ENCODE measurements at regions not wholly inside any gene's neighbourhood (a gene's known extent, or its start where the extent isn't known, plus 50 kb on each side); places are given as distances from the start of the nearest gene placed in this dataset.

DNA sequence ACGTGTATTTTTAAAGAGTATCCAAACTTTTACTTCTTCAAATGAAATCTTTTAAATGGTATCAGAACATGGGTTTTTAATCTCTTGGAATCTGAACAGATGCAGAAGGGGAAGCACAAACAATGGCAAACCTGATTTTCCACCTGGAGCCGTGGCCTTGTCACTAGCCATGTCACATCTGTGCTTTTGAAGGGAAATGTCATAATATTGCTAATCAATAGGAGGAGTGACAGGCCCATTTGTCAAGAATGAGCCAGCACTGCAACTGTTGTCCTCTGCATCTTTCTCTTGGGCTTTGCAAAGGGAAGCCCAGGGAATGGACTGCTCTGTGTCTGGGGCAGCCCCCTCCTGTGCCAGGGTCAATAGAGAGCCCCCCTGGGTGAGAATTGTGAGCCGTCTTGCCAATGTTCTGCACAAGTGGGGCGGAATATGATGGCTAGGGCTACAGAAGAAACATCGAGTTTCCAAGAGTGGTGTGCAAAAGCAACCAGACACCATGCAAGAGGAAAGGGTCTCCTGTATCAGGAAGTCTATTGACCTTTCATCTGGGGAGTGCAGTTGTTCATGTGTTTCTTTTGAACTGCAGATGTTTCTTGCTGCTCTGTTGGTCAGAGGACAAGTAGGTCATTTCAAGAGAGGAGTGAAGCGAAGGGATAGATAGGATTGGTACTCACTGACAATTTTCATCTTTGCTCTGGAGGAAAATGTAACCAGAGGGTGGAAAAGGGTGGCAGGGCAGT lies 181.8 kb upstream of the NPVF start:
- Histone ChIP-seq H3K9me2 (ENCODE audit: insufficient read depth) (no peaks in the 10 kb centered on the region), H3K79me2 (ENCODE audit: insufficient read depth, low read length) (no peaks in the 10 kb centered on the region), H3K27me3 (ENCODE audit: insufficient read depth, low read length) (peaks cover 46% of the 10 kb centered on the region; the same call in 1 of the 2 replicates), H3K4me3 (replicated peaks in 1 of 2; ENCODE audit: low read depth in 1 of 2, low read length in 2 of 2) (no peak overlapping the region), H3K4me1 (ENCODE audit: control insufficient read depth in 1 of 2, insufficient read depth in 2 of 2, low read length in 2 of 2) (no peaks in the 10 kb centered on the region), H3K4me2 (ENCODE audit: low read length) (no peak overlapping the region), H4K20me1 (ENCODE audit: insufficient read depth) (no peaks in the 10 kb centered on the region), H3K9me3 (ENCODE audit: control insufficient read depth in 1 of 2, insufficient read depth in 1 of 2, low read depth in 1 of 2, low read length in 2 of 2) (no peaks in the 10 kb centered on the region), H3K36me3 (ENCODE audit: control insufficient read depth in 1 of 2, insufficient read depth in 2 of 2, low read length in 2 of 2) (no peaks in the 10 kb centered on the region), H3K9ac (ENCODE audit: low read length) (no peak overlapping the region), H2AFZ (ENCODE audit: low read depth, low read length, poor library complexity, severe bottlenecking) (no peak overlapping the region), H3K27ac (ENCODE audit: low read depth, low read length) (no peak overlapping the region)
- DNase-seq (ENCODE audit: low read depth, low spot score) (no peak), ATAC-seq (no peak)
- RAD21 ChIA-PET (ENCODE audit: low non-redundant PET in 1 of 2, low total read pairs in 2 of 2, uncharacterized antibody in 2 of 2, unreplicated experiment in 2 of 2) = no interaction called here
- TF ChIP-seq, protein P1, sequence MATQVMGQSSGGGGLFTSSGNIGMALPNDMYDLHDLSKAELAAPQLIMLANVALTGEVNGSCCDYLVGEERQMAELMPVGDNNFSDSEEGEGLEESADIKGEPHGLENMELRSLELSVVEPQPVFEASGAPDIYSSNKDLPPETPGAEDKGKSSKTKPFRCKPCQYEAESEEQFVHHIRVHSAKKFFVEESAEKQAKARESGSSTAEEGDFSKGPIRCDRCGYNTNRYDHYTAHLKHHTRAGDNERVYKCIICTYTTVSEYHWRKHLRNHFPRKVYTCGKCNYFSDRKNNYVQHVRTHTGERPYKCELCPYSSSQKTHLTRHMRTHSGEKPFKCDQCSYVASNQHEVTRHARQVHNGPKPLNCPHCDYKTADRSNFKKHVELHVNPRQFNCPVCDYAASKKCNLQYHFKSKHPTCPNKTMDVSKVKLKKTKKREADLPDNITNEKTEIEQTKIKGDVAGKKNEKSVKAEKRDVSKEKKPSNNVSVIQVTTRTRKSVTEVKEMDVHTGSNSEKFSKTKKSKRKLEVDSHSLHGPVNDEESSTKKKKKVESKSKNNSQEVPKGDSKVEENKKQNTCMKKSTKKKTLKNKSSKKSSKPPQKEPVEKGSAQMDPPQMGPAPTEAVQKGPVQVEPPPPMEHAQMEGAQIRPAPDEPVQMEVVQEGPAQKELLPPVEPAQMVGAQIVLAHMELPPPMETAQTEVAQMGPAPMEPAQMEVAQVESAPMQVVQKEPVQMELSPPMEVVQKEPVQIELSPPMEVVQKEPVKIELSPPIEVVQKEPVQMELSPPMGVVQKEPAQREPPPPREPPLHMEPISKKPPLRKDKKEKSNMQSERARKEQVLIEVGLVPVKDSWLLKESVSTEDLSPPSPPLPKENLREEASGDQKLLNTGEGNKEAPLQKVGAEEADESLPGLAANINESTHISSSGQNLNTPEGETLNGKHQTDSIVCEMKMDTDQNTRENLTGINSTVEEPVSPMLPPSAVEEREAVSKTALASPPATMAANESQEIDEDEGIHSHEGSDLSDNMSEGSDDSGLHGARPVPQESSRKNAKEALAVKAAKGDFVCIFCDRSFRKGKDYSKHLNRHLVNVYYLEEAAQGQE (IDR thresholded peaks at IDR 0.05; ENCODE audit: low read depth) = no peak
- TF ChIP-seq POLR2AphosphoS5 (IDR thresholded peaks at IDR 0.05; ENCODE audit: low read depth, low read length) = no peak
- TF ChIP-seq YY1 (IDR thresholded peaks at IDR 0.05; ENCODE audit: extremely low read depth, insufficient replicate concordance, low read depth, low read length) = no peak
- no peak for TF ChIP-seq FOSL1 (IDR thresholded peaks at IDR 0.05; ENCODE audit: low read depth)
- no peak for TF ChIP-seq TCF7L2 (IDR thresholded peaks at IDR 0.05; ENCODE audit: borderline replicate concordance, extremely low read depth, insufficient read depth, insufficient read length)
- TF ChIP-seq SP1 (IDR thresholded peaks at IDR 0.05; ENCODE audit: low read depth) = no peak
- no peak for TF ChIP-seq EZH2phosphoT487 (IDR thresholded peaks at IDR 0.05; ENCODE audit: borderline replicate concordance)
- TF ChIP-seq JUND (IDR thresholded peaks at IDR 0.05) = no peak
- TF ChIP-seq, protein P2, sequence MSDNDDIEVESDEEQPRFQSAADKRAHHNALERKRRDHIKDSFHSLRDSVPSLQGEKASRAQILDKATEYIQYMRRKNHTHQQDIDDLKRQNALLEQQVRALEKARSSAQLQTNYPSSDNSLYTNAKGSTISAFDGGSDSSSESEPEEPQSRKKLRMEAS (IDR thresholded peaks at IDR 0.05) = no peak
- TF ChIP-seq, protein P3, sequence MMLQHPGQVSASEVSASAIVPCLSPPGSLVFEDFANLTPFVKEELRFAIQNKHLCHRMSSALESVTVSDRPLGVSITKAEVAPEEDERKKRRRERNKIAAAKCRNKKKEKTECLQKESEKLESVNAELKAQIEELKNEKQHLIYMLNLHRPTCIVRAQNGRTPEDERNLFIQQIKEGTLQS (IDR thresholded peaks at IDR 0.05) = no peak
- TF ChIP-seq EZH2 (IDR thresholded peaks at IDR 0.05) = no peak
- TF ChIP-seq, protein P4, sequence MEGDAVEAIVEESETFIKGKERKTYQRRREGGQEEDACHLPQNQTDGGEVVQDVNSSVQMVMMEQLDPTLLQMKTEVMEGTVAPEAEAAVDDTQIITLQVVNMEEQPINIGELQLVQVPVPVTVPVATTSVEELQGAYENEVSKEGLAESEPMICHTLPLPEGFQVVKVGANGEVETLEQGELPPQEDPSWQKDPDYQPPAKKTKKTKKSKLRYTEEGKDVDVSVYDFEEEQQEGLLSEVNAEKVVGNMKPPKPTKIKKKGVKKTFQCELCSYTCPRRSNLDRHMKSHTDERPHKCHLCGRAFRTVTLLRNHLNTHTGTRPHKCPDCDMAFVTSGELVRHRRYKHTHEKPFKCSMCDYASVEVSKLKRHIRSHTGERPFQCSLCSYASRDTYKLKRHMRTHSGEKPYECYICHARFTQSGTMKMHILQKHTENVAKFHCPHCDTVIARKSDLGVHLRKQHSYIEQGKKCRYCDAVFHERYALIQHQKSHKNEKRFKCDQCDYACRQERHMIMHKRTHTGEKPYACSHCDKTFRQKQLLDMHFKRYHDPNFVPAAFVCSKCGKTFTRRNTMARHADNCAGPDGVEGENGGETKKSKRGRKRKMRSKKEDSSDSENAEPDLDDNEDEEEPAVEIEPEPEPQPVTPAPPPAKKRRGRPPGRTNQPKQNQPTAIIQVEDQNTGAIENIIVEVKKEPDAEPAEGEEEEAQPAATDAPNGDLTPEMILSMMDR (IDR thresholded peaks at IDR 0.05 in 2 of 3, conservative IDR thresholded peaks at IDR 0.05 in 1 of 3; ENCODE audit: borderline replicate concordance in 1 of 3, insufficient read depth in 1 of 3, low read depth in 2 of 3, low read length in 2 of 3) = no peak
- CTCF ChIA-PET = no interaction called here
- POLR2A ChIA-PET = no interaction called here
- no TSS peak for BruUV-seq (replicated peaks)
- intact Hi-C loops (cut with micrococcal nuclease) = no loop called here

Data from HCT116 (cell line).